ENCODE measurements at regions not wholly inside any gene's neighbourhood (a gene's known extent, or its start where the extent isn't known, plus 50 kb on each side); places are given as distances from the start of the nearest gene placed in this dataset.

- Histone ChIP-seq H3K4me1 (no peaks in the 10 kb centered on the region), H3K36me3 (no peaks in the 10 kb centered on the region), H3K9me3 (peaks cover 0 to 7% of the 10 kb centered on the region in 2 donors), H3K4me3 (no peak overlapping the region), H3K27me3 (no peaks in the 10 kb centered on the region), H3K27ac (no peak overlapping the region)
- TF ChIP-seq CTCF (IDR thresholded peaks at IDR 0.05) = no peak
- DNase-seq (ENCODE audit: low spot score) = peak; percentile 28
Measured at GRCh38 chr14:101105045-101105444, 201.5 kb upstream of the RTL1 start.

- TF ChIP-seq CTCF (IDR thresholded peaks at IDR 0.05) = no peak
- peak; percentile 23 for DNase-seq (ENCODE audit: low spot score)
- H3K27me3 ChIP-seq = no peaks in the 10 kb centered on the region
- no peak overlapping the region for H3K27ac ChIP-seq
- H3K9me3 ChIP-seq = no peaks in the 10 kb centered on the region
- no peaks in the 10 kb centered on the region for H3K36me3 ChIP-seq
- H3K4me1 ChIP-seq = no peaks in the 10 kb centered on the region
- no peak overlapping the region for H3K4me3 ChIP-seq
Measured at GRCh38 chr14:101108579-101109346, 205.2 kb upstream of the RTL1 start.

- Histone ChIP-seq H3K4me3 (no peak overlapping the region), H3K9me3 (no peaks in the 10 kb centered on the region), H3K36me3 (no peaks in the 10 kb centered on the region), H3K27me3 (no peaks in the 10 kb centered on the region), H3K4me1 (no peaks in the 10 kb centered on the region), H3K27ac (no peak overlapping the region)
- TF ChIP-seq CTCF (IDR thresholded peaks at IDR 0.05) = no peak
- no peak for DNase-seq (ENCODE audit: low spot score)
Measured at GRCh38 chr14:101109347-101109638, 205.8 kb upstream of the RTL1 start.

- H3K27me3 ChIP-seq = no peaks in the 10 kb centered on the region
- no peaks in the 10 kb centered on the region for H3K9me3 ChIP-seq
- no peak overlapping the region for H3K27ac ChIP-seq
- H3K36me3 ChIP-seq = no peaks in the 10 kb centered on the region
- peak; percentile 34 for DNase-seq (ENCODE audit: low spot score)
- no peak for TF ChIP-seq CTCF (IDR thresholded peaks at IDR 0.05)
- no peaks in the 10 kb centered on the region for H3K4me1 ChIP-seq
- no peak overlapping the region for H3K4me3 ChIP-seq
Measured at GRCh38 chr14:101109981-101110728, 206.6 kb upstream of the RTL1 start.

GRCh38 chr14:101110729-101111619, 207.5 kb upstream of the RTL1 start:
- Histone ChIP-seq H3K36me3 (no peaks in the 10 kb centered on the region), H3K4me3 (no peak overlapping the region), H3K9me3 (no peaks in the 10 kb centered on the region), H3K27me3 (no peaks in the 10 kb centered on the region), H3K27ac (no peak overlapping the region), H3K4me1 (no peaks in the 10 kb centered on the region)
- peak; percentile 32 for DNase-seq (ENCODE audit: low spot score)
- TF ChIP-seq CTCF (IDR thresholded peaks at IDR 0.05) = no peak

Data from right atrium auricular region (tissue), 2 donors.